ENCODE measurements at regions not wholly inside any gene's neighbourhood (a gene's known extent, or its start where the extent isn't known, plus 50 kb on each side); places are given as distances from the start of the nearest gene placed in this dataset.

DNA sequence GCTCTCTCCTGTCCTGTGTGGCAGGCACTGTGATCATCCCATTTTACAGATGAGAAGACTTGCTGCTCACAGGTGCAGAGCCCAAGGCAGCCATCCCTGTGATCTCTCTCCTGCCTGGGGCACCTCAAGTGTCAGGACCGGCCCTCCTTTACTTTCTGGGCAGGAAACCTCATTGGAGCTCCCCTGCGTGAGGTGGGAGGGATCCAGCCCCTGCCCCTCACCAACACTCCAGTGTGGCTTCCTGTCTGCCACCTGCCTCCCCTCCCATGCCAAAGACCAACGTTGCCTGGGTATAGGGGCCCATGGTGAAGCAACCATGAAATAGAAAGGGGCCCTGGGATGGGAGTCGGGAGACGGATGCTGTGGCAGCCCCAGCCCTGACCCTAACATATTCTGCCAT lies 91.2 kb upstream of the MYL10 start:
- no peak for ATAC-seq (ENCODE audit: insufficient number of reproducible peaks, low FRiP score, low read depth)
- Histone ChIP-seq H3K27ac (no peak overlapping the region), H3K4me3 (no peak overlapping the region), H3K4me1 (ENCODE audit: control insufficient read depth in 1 of 2, low read depth in 2 of 2) (no peaks in the 10 kb centered on the region), H3K27me3 (replicated peaks; ENCODE audit: insufficient read depth) (no peaks in the 10 kb centered on the region), H3K36me3 (no peaks in the 10 kb centered on the region), H3K9me3 (no peaks in the 10 kb centered on the region)
- no peak for DNase-seq (ENCODE audit: low spot score)
- TF ChIP-seq, protein P1, sequence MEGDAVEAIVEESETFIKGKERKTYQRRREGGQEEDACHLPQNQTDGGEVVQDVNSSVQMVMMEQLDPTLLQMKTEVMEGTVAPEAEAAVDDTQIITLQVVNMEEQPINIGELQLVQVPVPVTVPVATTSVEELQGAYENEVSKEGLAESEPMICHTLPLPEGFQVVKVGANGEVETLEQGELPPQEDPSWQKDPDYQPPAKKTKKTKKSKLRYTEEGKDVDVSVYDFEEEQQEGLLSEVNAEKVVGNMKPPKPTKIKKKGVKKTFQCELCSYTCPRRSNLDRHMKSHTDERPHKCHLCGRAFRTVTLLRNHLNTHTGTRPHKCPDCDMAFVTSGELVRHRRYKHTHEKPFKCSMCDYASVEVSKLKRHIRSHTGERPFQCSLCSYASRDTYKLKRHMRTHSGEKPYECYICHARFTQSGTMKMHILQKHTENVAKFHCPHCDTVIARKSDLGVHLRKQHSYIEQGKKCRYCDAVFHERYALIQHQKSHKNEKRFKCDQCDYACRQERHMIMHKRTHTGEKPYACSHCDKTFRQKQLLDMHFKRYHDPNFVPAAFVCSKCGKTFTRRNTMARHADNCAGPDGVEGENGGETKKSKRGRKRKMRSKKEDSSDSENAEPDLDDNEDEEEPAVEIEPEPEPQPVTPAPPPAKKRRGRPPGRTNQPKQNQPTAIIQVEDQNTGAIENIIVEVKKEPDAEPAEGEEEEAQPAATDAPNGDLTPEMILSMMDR (IDR thresholded peaks at IDR 0.05): no peak

DNA sequence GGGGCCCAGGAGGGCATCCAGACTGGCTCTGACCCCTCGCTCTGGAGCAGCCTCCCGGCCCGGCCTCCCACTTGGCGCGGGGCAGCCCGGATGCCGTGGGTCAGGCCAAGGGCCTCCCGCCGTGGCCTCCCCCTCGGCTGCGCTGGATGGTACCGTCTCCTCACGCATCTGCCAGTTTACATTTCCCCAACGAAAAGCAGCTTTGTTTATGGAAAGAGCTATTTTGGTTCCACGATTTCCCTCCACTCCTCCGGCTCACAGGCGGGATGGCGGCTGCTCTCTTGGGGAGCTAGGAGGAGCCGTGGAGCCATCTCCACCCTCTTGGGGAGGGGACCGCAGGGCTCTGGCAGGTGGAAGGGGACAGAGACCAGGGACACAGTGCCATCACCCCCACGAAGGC lies 93.2 kb upstream of the MYL10 start:
- Histone ChIP-seq H3K27me3 (replicated peaks; ENCODE audit: insufficient read depth) (no peaks in the 10 kb centered on the region), H3K27ac (no peak overlapping the region), H3K4me1 (ENCODE audit: control insufficient read depth in 1 of 2, low read depth in 2 of 2) (no peaks in the 10 kb centered on the region), H3K9me3 (no peaks in the 10 kb centered on the region), H3K4me3 (no peak overlapping the region), H3K36me3 (no peaks in the 10 kb centered on the region)
- ATAC-seq (ENCODE audit: insufficient number of reproducible peaks, low FRiP score, low read depth): no peak
- TF ChIP-seq, protein P1 (IDR thresholded peaks at IDR 0.05): no peak
- DNase-seq (ENCODE audit: low spot score): no peak

DNA sequence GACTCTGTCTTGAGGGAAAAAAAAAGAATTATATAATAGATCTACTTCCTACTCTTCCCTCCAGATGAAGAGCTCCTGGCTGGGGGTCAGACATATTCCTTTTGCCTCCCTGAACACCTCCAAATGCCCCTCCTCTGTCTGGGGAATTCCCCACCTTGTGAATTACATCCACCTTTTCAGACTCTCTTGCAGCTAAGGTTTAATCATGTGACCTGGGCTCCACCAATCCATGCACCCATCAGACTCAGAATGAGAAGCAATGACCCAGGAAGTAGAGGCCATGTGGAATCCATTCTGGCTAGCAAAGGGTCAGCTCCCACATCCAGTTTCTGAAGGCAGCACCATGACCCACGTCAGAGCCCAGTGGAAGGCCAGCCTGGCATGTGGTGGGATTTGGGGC lies 93.6 kb upstream of the CUX1 start:
- Histone ChIP-seq H3K4me3 (no peak overlapping the region), H3K9me3 (no peaks in the 10 kb centered on the region), H3K27ac (no peak overlapping the region), H3K36me3 (no peaks in the 10 kb centered on the region), H3K4me1 (ENCODE audit: control insufficient read depth in 1 of 2, low read depth in 2 of 2) (no peaks in the 10 kb centered on the region), H3K27me3 (replicated peaks; ENCODE audit: insufficient read depth) (no peaks in the 10 kb centered on the region)
- ATAC-seq (ENCODE audit: insufficient number of reproducible peaks, low FRiP score, low read depth): no peak
- DNase-seq (ENCODE audit: low spot score): no peak
- TF ChIP-seq, protein P1 (IDR thresholded peaks at IDR 0.05): no peak

DNA sequence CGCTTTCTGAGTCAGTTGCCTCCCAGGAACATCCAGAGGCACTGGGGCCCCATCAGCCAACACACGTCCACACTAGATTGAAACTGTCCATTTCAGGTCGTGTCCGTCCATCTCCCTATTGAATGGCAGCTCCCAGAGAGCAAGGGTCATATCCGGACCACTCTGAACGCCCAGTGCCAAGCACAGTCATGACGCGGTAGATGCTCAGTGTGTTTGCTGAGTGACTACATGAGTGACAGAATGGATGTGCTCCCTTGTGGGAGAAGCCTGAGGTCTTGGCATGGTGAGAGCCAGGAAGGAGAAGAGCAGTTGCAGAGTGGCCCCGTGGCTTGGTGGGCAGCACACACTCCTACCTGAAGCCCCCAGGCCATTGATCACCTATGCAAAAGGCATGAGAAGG lies 92.5 kb upstream of the CUX1 start:
- no peak overlapping the region for H3K27ac ChIP-seq
- no peaks in the 10 kb centered on the region for H3K9me3 ChIP-seq
- no peaks in the 10 kb centered on the region for H3K36me3 ChIP-seq
- TF ChIP-seq, protein P1 (IDR thresholded peaks at IDR 0.05): no peak
- no peak overlapping the region for H3K4me3 ChIP-seq
- H3K4me1 ChIP-seq (ENCODE audit: control insufficient read depth in 1 of 2, low read depth in 2 of 2): no peaks in the 10 kb centered on the region
- no peaks in the 10 kb centered on the region for H3K27me3 ChIP-seq (replicated peaks; ENCODE audit: insufficient read depth)
- DNase-seq (ENCODE audit: low spot score): no peak
- ATAC-seq (ENCODE audit: insufficient number of reproducible peaks, low FRiP score, low read depth): no peak

DNA sequence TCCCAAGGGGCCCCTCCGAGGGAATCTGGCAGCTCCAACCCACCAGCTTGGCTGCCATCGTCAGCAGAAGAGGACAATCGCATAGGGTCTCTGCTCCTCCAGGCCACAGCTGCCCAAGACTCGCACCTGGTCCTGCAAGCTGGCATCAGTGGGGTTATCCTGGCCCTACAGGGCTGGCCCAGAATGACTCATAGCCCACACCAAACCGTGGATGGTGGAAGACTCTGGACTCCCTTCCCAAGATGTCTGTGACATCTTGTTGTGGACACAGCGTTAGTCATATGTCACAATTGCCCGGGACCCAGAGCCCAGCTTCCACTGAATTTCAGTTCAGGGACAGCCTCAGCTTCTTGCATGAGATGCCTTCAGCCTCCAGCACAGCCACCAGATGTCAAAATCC lies 91.5 kb upstream of the CUX1 start:
- ATAC-seq (ENCODE audit: insufficient number of reproducible peaks, low FRiP score, low read depth) (no peak), DNase-seq (ENCODE audit: low spot score) (no peak)
- Histone ChIP-seq H3K4me3 (no peak overlapping the region), H3K27me3 (replicated peaks; ENCODE audit: insufficient read depth) (no peaks in the 10 kb centered on the region), H3K36me3 (no peaks in the 10 kb centered on the region), H3K4me1 (ENCODE audit: control insufficient read depth in 1 of 2, low read depth in 2 of 2) (no peaks in the 10 kb centered on the region), H3K9me3 (no peaks in the 10 kb centered on the region), H3K27ac (no peak overlapping the region)
- TF ChIP-seq, protein P1 (IDR thresholded peaks at IDR 0.05): no peak
